ENCODE measurements at regions not wholly inside any gene's neighbourhood (a gene's known extent, or its start where the extent isn't known, plus 50 kb on each side); places are given as distances from the start of the nearest gene placed in this dataset.

DNA sequence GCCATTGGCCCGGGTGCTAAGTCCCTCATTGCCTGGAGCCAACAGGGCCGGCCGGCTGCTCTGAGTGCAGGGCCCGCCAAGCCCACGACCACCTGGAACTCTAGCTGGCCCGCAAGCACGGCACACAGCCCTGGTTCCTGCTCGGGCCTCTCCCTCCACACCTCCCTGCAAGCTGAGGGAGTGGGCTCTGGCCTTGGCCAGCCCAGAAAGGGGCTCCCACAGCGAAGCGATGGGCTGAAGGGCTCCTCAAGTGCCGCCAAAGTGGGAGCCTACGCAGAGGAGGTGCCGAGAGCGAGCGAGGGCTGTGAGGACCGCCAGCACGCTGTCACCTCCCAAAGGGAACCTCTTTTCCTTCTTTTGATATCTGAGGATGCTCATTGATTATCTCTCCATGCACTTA lies 283.4 kb downstream of the PRDM2 start:
- no peaks in the 10 kb centered on the region for H3K36me3 ChIP-seq (ENCODE audit: low read length)
- no peak overlapping the region for H3K9ac ChIP-seq (ENCODE audit: low read length)
- no peaks in the 10 kb centered on the region for H3K79me2 ChIP-seq (ENCODE audit: insufficient read depth, low read length)
- no peak overlapping the region for H3K4me3 ChIP-seq (ENCODE audit: insufficient read depth, low read length, poor library complexity, severe bottlenecking)
- no peaks in the 10 kb centered on the region for H4K20me1 ChIP-seq (ENCODE audit: low read depth, low read length)
- H3K4me2 ChIP-seq (ENCODE audit: low read depth, low read length, poor library complexity, severe bottlenecking): no peak overlapping the region
- H3K27ac ChIP-seq (ENCODE audit: low read depth, low read length): no peak overlapping the region
- H3F3A ChIP-seq (ENCODE audit: insufficient read depth): no peaks in the 10 kb centered on the region
- no peaks in the 10 kb centered on the region for H3K27me3 ChIP-seq (ENCODE audit: low read length)
- TF ChIP-seq EZH2phosphoT487 (conservative IDR thresholded peaks at IDR 0.05; ENCODE audit: low read length): no peak
- TF ChIP-seq, protein P1, sequence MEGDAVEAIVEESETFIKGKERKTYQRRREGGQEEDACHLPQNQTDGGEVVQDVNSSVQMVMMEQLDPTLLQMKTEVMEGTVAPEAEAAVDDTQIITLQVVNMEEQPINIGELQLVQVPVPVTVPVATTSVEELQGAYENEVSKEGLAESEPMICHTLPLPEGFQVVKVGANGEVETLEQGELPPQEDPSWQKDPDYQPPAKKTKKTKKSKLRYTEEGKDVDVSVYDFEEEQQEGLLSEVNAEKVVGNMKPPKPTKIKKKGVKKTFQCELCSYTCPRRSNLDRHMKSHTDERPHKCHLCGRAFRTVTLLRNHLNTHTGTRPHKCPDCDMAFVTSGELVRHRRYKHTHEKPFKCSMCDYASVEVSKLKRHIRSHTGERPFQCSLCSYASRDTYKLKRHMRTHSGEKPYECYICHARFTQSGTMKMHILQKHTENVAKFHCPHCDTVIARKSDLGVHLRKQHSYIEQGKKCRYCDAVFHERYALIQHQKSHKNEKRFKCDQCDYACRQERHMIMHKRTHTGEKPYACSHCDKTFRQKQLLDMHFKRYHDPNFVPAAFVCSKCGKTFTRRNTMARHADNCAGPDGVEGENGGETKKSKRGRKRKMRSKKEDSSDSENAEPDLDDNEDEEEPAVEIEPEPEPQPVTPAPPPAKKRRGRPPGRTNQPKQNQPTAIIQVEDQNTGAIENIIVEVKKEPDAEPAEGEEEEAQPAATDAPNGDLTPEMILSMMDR (IDR thresholded peaks at IDR 0.05; ENCODE audit: insufficient read depth, low read length, poor library complexity, severe bottlenecking): no peak
- H2AFZ ChIP-seq (ENCODE audit: low read depth, low read length, severe bottlenecking): no peak overlapping the region
- no peaks in the 10 kb centered on the region for H3K9me3 ChIP-seq (ENCODE audit: insufficient read depth, low read length)
- H3K9me2 ChIP-seq (replicated peaks; ENCODE audit: insufficient read depth, low read length): no peaks in the 10 kb centered on the region

GRCh38 chr1:13990939-13991338 lies 291.0 kb downstream of the PRDM2 start:
- Histone ChIP-seq H3K9me3 (ENCODE audit: insufficient read depth, low read length) (no peaks in the 10 kb centered on the region), H3K9me2 (replicated peaks; ENCODE audit: insufficient read depth, low read length) (no peaks in the 10 kb centered on the region), H3F3A (ENCODE audit: insufficient read depth) (no peaks in the 10 kb centered on the region), H3K4me2 (ENCODE audit: low read depth, low read length, poor library complexity, severe bottlenecking) (no peak overlapping the region), H3K79me2 (ENCODE audit: insufficient read depth, low read length) (no peaks in the 10 kb centered on the region), H2AFZ (ENCODE audit: low read depth, low read length, severe bottlenecking) (no peak overlapping the region), H3K36me3 (ENCODE audit: low read length) (no peaks in the 10 kb centered on the region), H3K9ac (ENCODE audit: low read length) (no peak overlapping the region), H3K4me3 (ENCODE audit: insufficient read depth, low read length, poor library complexity, severe bottlenecking) (no peak overlapping the region), H4K20me1 (ENCODE audit: low read depth, low read length) (no peaks in the 10 kb centered on the region), H3K27me3 (ENCODE audit: low read length) (no peaks in the 10 kb centered on the region), H3K27ac (ENCODE audit: low read depth, low read length) (no peak overlapping the region)
- TF ChIP-seq, protein P1 (IDR thresholded peaks at IDR 0.05; ENCODE audit: insufficient read depth, low read length, poor library complexity, severe bottlenecking): no peak
- no peak for TF ChIP-seq EZH2phosphoT487 (conservative IDR thresholded peaks at IDR 0.05; ENCODE audit: low read length)

- Histone ChIP-seq H3K9me3 (ENCODE audit: insufficient read depth, low read length) (no peaks in the 10 kb centered on the region), H3F3A (ENCODE audit: insufficient read depth) (no peaks in the 10 kb centered on the region), H4K20me1 (ENCODE audit: low read depth, low read length) (no peaks in the 10 kb centered on the region), H3K4me2 (ENCODE audit: low read depth, low read length, poor library complexity, severe bottlenecking) (no peak overlapping the region), H3K79me2 (ENCODE audit: insufficient read depth, low read length) (no peaks in the 10 kb centered on the region), H3K4me3 (ENCODE audit: insufficient read depth, low read length, poor library complexity, severe bottlenecking) (no peak overlapping the region), H3K9me2 (replicated peaks; ENCODE audit: insufficient read depth, low read length) (no peaks in the 10 kb centered on the region), H3K36me3 (ENCODE audit: low read length) (no peaks in the 10 kb centered on the region), H3K27me3 (ENCODE audit: low read length) (no peaks in the 10 kb centered on the region), H2AFZ (ENCODE audit: low read depth, low read length, severe bottlenecking) (no peak overlapping the region), H3K27ac (ENCODE audit: low read depth, low read length) (no peak overlapping the region), H3K9ac (ENCODE audit: low read length) (no peak overlapping the region)
- TF ChIP-seq, protein P1 (IDR thresholded peaks at IDR 0.05; ENCODE audit: insufficient read depth, low read length, poor library complexity, severe bottlenecking): no peak
- TF ChIP-seq EZH2phosphoT487 (conservative IDR thresholded peaks at IDR 0.05; ENCODE audit: low read length): no peak
Observed at GRCh38 chr1:13992489-13993285, 292.7 kb downstream of the PRDM2 start.

Measured in SU-DHL-6 (cell line).